Endothelial cell of umbilical vein (primary cell): ENCODE measurements at regions not wholly inside any gene's neighbourhood (a gene's known extent, or its start where the extent isn't known, plus 50 kb on each side); places are given as distances from the start of the nearest gene placed in this dataset.

Experiments used
- CTCF ChIP-seq, 2 donors: IDR thresholded peaks; 1 replicate in 1 of 2; 2 replicates in 1 of 2; pipeline ENCODE4 v1.5.1; 2011; ENCODE audit warnings: low read length in 2 of 2, mild to moderate bottlenecking in 2 of 2, moderate library complexity in 2 of 2, control low read depth in 1 of 2, inconsistent platforms in 1 of 2, low read depth in 1 of 2; ENCODE audit not compliant: insufficient read depth in 1 of 2; ENCODE audit errors: extremely low read depth in 1 of 2
- EZH2 ChIP-seq: IDR thresholded peaks from 2 replicates; pipeline ENCODE4 v1.6.1; 2012; ENCODE audit warnings: borderline replicate concordance, low read depth, mild to moderate bottlenecking, moderate library complexity, low read length, inconsistent platforms; ENCODE audit not compliant: severe bottlenecking
- FOS ChIP-seq: IDR thresholded peaks from 2 replicates; pipeline ENCODE4 v1.6.1; 2011; ENCODE audit warnings: mild to moderate bottlenecking, low read length, moderate library complexity, borderline replicate concordance; ENCODE audit not compliant: insufficient read depth
- MYC ChIP-seq: IDR thresholded peaks from one replicate; pipeline ENCODE4 v1.6.1; 2011; ENCODE audit warnings: mild to moderate bottlenecking, low read depth, low read length
- POLR2A ChIP-seq: IDR thresholded peaks from 2 replicates; pipeline ENCODE4 v1.6.1; 2012; ENCODE audit warnings: low read depth, mild to moderate bottlenecking, control low read depth, low read length
- POLR2AphosphoS5 ChIP-seq: IDR thresholded peaks from 2 replicates; pipeline ENCODE4 v1.6.1; 2012; ENCODE audit warnings: low read depth, mild to moderate bottlenecking, control low read depth, low read length, moderate library complexity; ENCODE audit not compliant: insufficient read depth
- TF ChIP-seq, protein P1 (sequence below): IDR thresholded peaks from 2 replicates; pipeline ENCODE4 v1.6.1; 2011; ENCODE audit not compliant: insufficient read depth, insufficient read length

GRCh38 chr22:49427341-49427740, 400.3 kb downstream of the BRD1 start:
- no peak for TF ChIP-seq CTCF (IDR thresholded peaks at IDR 0.05; ENCODE audit: extremely low read depth in 1 of 2, insufficient read depth in 1 of 2, low read depth in 1 of 2, low read length in 2 of 2)
- no peak for TF ChIP-seq EZH2
- TF ChIP-seq POLR2A: no peak
- no peak for TF ChIP-seq MYC
- no peak for TF ChIP-seq POLR2AphosphoS5
- TF ChIP-seq, protein P1, sequence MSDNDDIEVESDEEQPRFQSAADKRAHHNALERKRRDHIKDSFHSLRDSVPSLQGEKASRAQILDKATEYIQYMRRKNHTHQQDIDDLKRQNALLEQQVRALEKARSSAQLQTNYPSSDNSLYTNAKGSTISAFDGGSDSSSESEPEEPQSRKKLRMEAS: no peak
- TF ChIP-seq FOS: no peak
